GM19467 (cell line): ENCODE measurements at regions not wholly inside any gene's neighbourhood (a gene's known extent, or its start where the extent isn't known, plus 50 kb on each side); places are given as distances from the start of the nearest gene placed in this dataset.

Experiments used
- ATAC-seq: cut with Tn5 transposase; IDR thresholded peaks from one replicate; pipeline ENCODE4 v1.9.1; 2021; ENCODE audit warnings: mild to moderate bottlenecking, moderate library complexity; ENCODE audit not compliant: unreplicated experiment

- ATAC-seq = no peak
These were observed 95.8 kb downstream of the ERMARD start for GRCh38 chr6:169847141-169847674.

GRCh38 chr6:169846286-169847056 is 95.0 kb downstream of the ERMARD start:
- no peak for ATAC-seq

- ATAC-seq = no peak
These were observed 94.2 kb downstream of the ERMARD start for GRCh38 chr6:169845426-169846285.

GRCh38 chr6:169844946-169845345 is 93.5 kb downstream of the ERMARD start:
- ATAC-seq = no peak

GRCh38 chr6:169843991-169844390 is 92.6 kb downstream of the ERMARD start:
- no peak for ATAC-seq

- ATAC-seq = no peak
These were observed 91.7 kb downstream of the ERMARD start for GRCh38 chr6:169843110-169843509.

GRCh38 chr6:169841907-169842606 is 90.6 kb downstream of the ERMARD start:
- no peak for ATAC-seq

GRCh38 chr6:169841251-169841650 is 89.8 kb downstream of the ERMARD start:
- no peak for ATAC-seq

- no peak for ATAC-seq
These were observed 88.6 kb downstream of the ERMARD start for GRCh38 chr6:169839898-169840631.

- no peak for ATAC-seq
These were observed 88.1 kb downstream of the ERMARD start for GRCh38 chr6:169839493-169839892.

- no peak for ATAC-seq
These were observed 87.6 kb downstream of the ERMARD start for GRCh38 chr6:169839029-169839481.

- no peak for ATAC-seq
These were observed 87.1 kb downstream of the ERMARD start for GRCh38 chr6:169838346-169839028.

- no peak for ATAC-seq
These were observed 86.3 kb downstream of the ERMARD start for GRCh38 chr6:169837529-169838250.

- no peak for ATAC-seq
These were observed 81.9 kb downstream of the ERMARD start for GRCh38 chr6:169833258-169833794.

- no peak for ATAC-seq
These were observed 81.0 kb downstream of the ERMARD start for GRCh38 chr6:169832247-169832948.

- ATAC-seq = peak; percentile 80
These were observed 80.2 kb downstream of the ERMARD start for GRCh38 chr6:169831450-169832246.
